ENCODE measurements at regions not wholly inside any gene's neighbourhood (a gene's known extent, or its start where the extent isn't known, plus 50 kb on each side); places are given as distances from the start of the nearest gene placed in this dataset.

DNA sequence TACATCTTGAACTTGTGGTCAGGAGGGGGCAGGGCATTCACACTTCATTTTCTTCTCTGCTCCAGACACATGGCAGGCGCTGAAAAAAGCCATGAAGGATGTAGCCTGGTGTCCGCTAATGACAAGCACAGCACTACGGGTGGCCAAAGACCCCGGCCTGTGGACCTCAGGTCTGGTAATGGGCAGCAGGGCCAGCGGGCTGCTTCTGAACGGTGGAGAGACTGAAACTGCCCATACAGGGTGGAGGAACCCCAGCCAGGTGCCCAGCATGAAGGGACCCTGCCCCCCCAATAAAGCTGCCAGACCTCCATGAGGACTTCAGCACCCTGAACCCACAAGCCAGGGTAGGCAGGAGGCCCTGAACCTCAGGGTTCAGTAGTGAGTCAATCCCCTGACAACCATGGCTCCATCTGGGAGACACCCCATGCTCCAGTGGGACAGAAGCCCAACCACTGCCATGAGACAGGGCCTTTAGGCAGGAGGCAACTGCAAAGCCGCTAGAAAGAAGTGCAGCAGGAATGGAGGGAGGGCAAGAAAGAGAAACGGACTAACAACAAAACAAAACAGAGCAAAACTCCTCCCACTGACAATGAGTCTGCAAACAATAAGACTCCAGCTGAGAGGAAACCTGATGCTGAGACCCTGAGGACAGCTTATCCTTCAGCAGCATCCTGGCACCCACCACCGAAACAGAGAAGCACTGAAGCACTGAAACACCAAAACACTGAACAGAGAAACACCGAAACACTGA lies 140.2 kb upstream of the PPP2R2D start:
- TF ChIP-seq SMC3 (conservative IDR thresholded peaks at IDR 0.05; ENCODE audit: poor library complexity) (no peak), EZH2 (IDR thresholded peaks at IDR 0.05; ENCODE audit: borderline replicate concordance, insufficient read depth, low read length, poor library complexity, severe bottlenecking) (no peak), MXI1 (conservative IDR thresholded peaks at IDR 0.05; ENCODE audit: poor library complexity, severe bottlenecking) (no peak), EP300 (conservative IDR thresholded peaks at IDR 0.05; ENCODE audit: poor library complexity, severe bottlenecking) (no peak), POLR2AphosphoS5 (IDR thresholded peaks at IDR 0.05) (no peak), TAF1 (IDR thresholded peaks at IDR 0.05; ENCODE audit: low read depth) (no peak), RAD21 (conservative IDR thresholded peaks at IDR 0.05) (no peak)
- TF ChIP-seq, protein P1, sequence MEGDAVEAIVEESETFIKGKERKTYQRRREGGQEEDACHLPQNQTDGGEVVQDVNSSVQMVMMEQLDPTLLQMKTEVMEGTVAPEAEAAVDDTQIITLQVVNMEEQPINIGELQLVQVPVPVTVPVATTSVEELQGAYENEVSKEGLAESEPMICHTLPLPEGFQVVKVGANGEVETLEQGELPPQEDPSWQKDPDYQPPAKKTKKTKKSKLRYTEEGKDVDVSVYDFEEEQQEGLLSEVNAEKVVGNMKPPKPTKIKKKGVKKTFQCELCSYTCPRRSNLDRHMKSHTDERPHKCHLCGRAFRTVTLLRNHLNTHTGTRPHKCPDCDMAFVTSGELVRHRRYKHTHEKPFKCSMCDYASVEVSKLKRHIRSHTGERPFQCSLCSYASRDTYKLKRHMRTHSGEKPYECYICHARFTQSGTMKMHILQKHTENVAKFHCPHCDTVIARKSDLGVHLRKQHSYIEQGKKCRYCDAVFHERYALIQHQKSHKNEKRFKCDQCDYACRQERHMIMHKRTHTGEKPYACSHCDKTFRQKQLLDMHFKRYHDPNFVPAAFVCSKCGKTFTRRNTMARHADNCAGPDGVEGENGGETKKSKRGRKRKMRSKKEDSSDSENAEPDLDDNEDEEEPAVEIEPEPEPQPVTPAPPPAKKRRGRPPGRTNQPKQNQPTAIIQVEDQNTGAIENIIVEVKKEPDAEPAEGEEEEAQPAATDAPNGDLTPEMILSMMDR (IDR thresholded peaks at IDR 0.05; ENCODE audit: poor library complexity, severe bottlenecking), result no peak
- TF ChIP-seq, protein P2, sequence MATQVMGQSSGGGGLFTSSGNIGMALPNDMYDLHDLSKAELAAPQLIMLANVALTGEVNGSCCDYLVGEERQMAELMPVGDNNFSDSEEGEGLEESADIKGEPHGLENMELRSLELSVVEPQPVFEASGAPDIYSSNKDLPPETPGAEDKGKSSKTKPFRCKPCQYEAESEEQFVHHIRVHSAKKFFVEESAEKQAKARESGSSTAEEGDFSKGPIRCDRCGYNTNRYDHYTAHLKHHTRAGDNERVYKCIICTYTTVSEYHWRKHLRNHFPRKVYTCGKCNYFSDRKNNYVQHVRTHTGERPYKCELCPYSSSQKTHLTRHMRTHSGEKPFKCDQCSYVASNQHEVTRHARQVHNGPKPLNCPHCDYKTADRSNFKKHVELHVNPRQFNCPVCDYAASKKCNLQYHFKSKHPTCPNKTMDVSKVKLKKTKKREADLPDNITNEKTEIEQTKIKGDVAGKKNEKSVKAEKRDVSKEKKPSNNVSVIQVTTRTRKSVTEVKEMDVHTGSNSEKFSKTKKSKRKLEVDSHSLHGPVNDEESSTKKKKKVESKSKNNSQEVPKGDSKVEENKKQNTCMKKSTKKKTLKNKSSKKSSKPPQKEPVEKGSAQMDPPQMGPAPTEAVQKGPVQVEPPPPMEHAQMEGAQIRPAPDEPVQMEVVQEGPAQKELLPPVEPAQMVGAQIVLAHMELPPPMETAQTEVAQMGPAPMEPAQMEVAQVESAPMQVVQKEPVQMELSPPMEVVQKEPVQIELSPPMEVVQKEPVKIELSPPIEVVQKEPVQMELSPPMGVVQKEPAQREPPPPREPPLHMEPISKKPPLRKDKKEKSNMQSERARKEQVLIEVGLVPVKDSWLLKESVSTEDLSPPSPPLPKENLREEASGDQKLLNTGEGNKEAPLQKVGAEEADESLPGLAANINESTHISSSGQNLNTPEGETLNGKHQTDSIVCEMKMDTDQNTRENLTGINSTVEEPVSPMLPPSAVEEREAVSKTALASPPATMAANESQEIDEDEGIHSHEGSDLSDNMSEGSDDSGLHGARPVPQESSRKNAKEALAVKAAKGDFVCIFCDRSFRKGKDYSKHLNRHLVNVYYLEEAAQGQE (IDR thresholded peaks at IDR 0.05; ENCODE audit: borderline replicate concordance), result no peak
- no peak overlapping the region for H3K4me2 ChIP-seq (ENCODE audit: low read length)
- H2AFZ ChIP-seq (ENCODE audit: low read depth, low read length), result no peak overlapping the region

DNA sequence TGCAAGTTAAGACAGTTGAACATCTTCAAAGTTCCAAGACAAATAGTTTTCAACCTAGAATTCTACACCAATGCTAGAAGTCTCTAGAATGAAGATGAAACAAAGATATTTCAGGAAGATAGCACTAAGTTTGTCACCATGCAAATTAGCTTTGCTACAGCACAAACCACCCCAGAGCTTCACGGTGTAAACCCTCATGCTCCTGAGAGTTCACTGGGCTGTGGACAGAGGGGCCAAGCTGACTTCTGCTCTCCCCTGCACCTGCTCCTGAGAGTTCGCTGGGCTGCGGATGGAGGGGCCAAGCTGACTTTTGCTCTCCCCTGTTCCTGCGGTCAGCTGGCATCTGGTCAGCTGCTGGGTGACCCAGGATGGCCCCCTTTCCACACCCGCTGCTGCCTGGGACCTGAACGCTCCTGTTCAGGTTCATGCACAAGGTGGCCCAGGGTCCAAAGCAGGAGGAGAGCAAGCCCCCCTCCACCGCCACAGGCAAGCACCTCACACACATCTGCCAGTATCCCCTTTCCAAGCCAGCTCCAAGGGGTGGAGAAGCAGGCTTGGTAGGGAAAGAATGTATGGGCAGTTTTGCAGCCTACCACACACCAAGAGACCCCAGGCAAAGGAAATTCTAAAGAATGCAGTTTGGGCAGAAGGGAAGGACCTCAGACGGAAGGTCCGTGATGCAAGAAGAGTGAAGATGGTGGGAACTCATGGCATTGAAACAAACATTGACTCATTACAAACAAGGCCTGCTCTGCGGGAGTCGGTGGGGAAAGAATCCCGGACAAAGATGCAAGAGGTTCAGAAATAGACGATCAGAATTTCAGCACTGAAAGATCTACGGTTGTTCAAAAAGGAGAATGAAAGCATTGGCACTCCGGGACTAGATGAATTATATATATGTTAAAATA lies 137.8 kb upstream of the PPP2R2D start:
- no peak for TF ChIP-seq MXI1 (conservative IDR thresholded peaks at IDR 0.05; ENCODE audit: poor library complexity, severe bottlenecking)
- no peak for TF ChIP-seq EP300 (conservative IDR thresholded peaks at IDR 0.05; ENCODE audit: poor library complexity, severe bottlenecking)
- TF ChIP-seq RAD21 (conservative IDR thresholded peaks at IDR 0.05), result no peak
- TF ChIP-seq, protein P1 (IDR thresholded peaks at IDR 0.05; ENCODE audit: poor library complexity, severe bottlenecking), result no peak
- TF ChIP-seq TAF1 (IDR thresholded peaks at IDR 0.05; ENCODE audit: low read depth), result no peak
- TF ChIP-seq, protein P2 (IDR thresholded peaks at IDR 0.05; ENCODE audit: borderline replicate concordance), result no peak
- TF ChIP-seq POLR2AphosphoS5 (IDR thresholded peaks at IDR 0.05), result no peak
- no peak for TF ChIP-seq SMC3 (conservative IDR thresholded peaks at IDR 0.05; ENCODE audit: poor library complexity)
- TF ChIP-seq EZH2 (IDR thresholded peaks at IDR 0.05; ENCODE audit: borderline replicate concordance, insufficient read depth, low read length, poor library complexity, severe bottlenecking), result no peak
- Histone ChIP-seq H3K9me2 (ENCODE audit: insufficient read depth, low read length) (no peaks in the 10 kb centered on the region), H3F3A (ENCODE audit: insufficient read depth, low read length, poor library complexity, severe bottlenecking) (no peaks in the 10 kb centered on the region), H4K20me1 (ENCODE audit: insufficient read depth) (no peaks in the 10 kb centered on the region), H3K9ac (ENCODE audit: low read length) (no peak overlapping the region), H3K4me3 (ENCODE audit: low read length) (no peak overlapping the region), H3K27me3 (ENCODE audit: insufficient read depth, low read depth, low read length) (no peaks in the 10 kb centered on the region), H3K36me3 (ENCODE audit: insufficient read depth, low read length) (no peaks in the 10 kb centered on the region), H3K4me2 (ENCODE audit: low read length) (no peak overlapping the region), H3K9me3 (ENCODE audit: low read length) (no peaks in the 10 kb centered on the region), H3K27ac (ENCODE audit: low read length) (no peak overlapping the region), H3K79me2 (replicated peaks; ENCODE audit: insufficient read depth, low read length) (no peaks in the 10 kb centered on the region), H2AFZ (ENCODE audit: low read depth, low read length) (no peak overlapping the region)

More for the DNA sequence above, 140.2 kb upstream of the PPP2R2D start:
- Histone ChIP-seq H3K4me3 (ENCODE audit: low read length) (no peak overlapping the region), H3K36me3 (ENCODE audit: insufficient read depth, low read length) (no peaks in the 10 kb centered on the region), H3K9ac (ENCODE audit: low read length) (no peak overlapping the region), H3K27ac (ENCODE audit: low read length) (no peak overlapping the region), H3K27me3 (ENCODE audit: insufficient read depth, low read depth, low read length) (no peaks in the 10 kb centered on the region), H3K79me2 (replicated peaks; ENCODE audit: insufficient read depth, low read length) (no peaks in the 10 kb centered on the region), H3F3A (ENCODE audit: insufficient read depth, low read length, poor library complexity, severe bottlenecking) (no peaks in the 10 kb centered on the region), H3K9me2 (ENCODE audit: insufficient read depth, low read length) (no peaks in the 10 kb centered on the region), H3K9me3 (ENCODE audit: low read length) (no peaks in the 10 kb centered on the region), H4K20me1 (ENCODE audit: insufficient read depth) (no peaks in the 10 kb centered on the region)
